KMS-11 (cell line): ENCODE measurements at regions not wholly inside any gene's neighbourhood (a gene's known extent, or its start where the extent isn't known, plus 50 kb on each side); places are given as distances from the start of the nearest gene placed in this dataset.

ENCODE experiments used
- H2AFZ ChIP-seq: fragments of 200-600 bp; sonication (generic); 2 replicates; pipeline ENCODE4 v1.6.1; 2016; ENCODE audit warnings: antibody characterized with exemption, mixed run types, low read depth
- H3K27ac ChIP-seq: fragments of 200-600 bp; sonication (generic); 2 replicates; pipeline ENCODE4 v1.6.1; 2016; ENCODE audit warnings: mild to moderate bottlenecking, mixed run types
- H3K27me3 ChIP-seq: fragments of 200-600 bp; sonication (generic); 2 replicates; pipeline ENCODE4 v1.6.1; 2017; ENCODE audit warnings: mild to moderate bottlenecking, low read depth, mixed run types, moderate library complexity; ENCODE audit not compliant: insufficient read depth
- H3K36me3 ChIP-seq: fragments of 200-600 bp; sonication (generic); 2 replicates; pipeline ENCODE4 v1.6.1; 2017; ENCODE audit warnings: mild to moderate bottlenecking, mixed run types; ENCODE audit not compliant: insufficient read depth
- H3K4me1 ChIP-seq: fragments of 200-600 bp; sonication (generic); 2 replicates; pipeline ENCODE4 v1.6.1; 2016; ENCODE audit warnings: mild to moderate bottlenecking, low read depth, mixed run types; ENCODE audit not compliant: poor library complexity, severe bottlenecking
- H3K4me2 ChIP-seq: fragments of 200-600 bp; sonication (generic); 2 replicates; pipeline ENCODE4 v1.7.0; 2016; ENCODE audit warnings: mild to moderate bottlenecking, mixed run types
- H3K4me3 ChIP-seq: fragments of 200-600 bp; sonication (generic); IDR thresholded peaks from 2 replicates; pipeline ENCODE4 v1.6.1; 2017; ENCODE audit warnings: low read depth, low read length, mixed read lengths; ENCODE audit not compliant: insufficient read depth
- H3K79me2 ChIP-seq: fragments of 200-600 bp; sonication (generic); 2 replicates; pipeline ENCODE4 v1.6.1; 2016; ENCODE audit warnings: low read depth, mixed run types; ENCODE audit not compliant: insufficient read depth
- H3K9ac ChIP-seq: fragments of 200-600 bp; sonication (generic); 2 replicates; pipeline ENCODE4 v1.6.1; 2016; ENCODE audit warnings: mild to moderate bottlenecking, mixed run types
- H4K20me1 ChIP-seq: fragments of 200-600 bp; sonication (generic); 2 replicates; pipeline ENCODE4 v1.6.1; 2016; ENCODE audit warnings: mild to moderate bottlenecking, mixed run types; ENCODE audit not compliant: insufficient read depth
- TF ChIP-seq, protein P1 (sequence below): fragments of 200-600 bp; sonication (generic); conservative IDR thresholded peaks from 2 replicates; pipeline ENCODE4 v1.6.1; 2017; ENCODE audit warnings: low read depth, mild to moderate bottlenecking, antibody characterized with exemption, low read length, moderate library complexity, mixed read lengths

DNA sequence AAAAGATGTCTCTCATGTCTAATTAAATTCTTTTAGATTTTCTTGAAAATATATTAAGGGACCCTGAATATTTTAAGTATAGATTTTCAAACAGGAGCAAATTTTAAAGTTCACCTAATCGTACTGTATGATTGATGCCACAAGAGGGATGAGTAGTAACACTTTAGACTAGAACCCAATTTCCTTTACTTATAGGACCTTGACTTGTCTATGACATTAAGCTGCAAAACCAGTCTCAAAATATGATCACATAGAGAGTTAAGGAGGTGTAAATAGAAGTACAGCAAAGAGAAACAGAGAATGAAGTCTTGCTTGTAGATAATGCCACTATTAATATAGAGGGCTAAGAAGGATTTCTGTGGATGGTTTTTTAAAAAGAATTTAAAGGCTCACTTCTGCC, 312.9 kb upstream of the PRR16 start:
- Histone ChIP-seq H3K4me2 (no peak overlapping the region), H4K20me1 (no peaks in the 10 kb centered on the region), H3K27ac (no peak overlapping the region), H3K4me1 (no peaks in the 10 kb centered on the region), H3K9ac (no peak overlapping the region), H3K36me3 (no peaks in the 10 kb centered on the region), H3K27me3 (no peaks in the 10 kb centered on the region), H2AFZ (no peak overlapping the region), H3K79me2 (no peaks in the 10 kb centered on the region), H3K4me3 (no peak overlapping the region)
- TF ChIP-seq, protein P1, sequence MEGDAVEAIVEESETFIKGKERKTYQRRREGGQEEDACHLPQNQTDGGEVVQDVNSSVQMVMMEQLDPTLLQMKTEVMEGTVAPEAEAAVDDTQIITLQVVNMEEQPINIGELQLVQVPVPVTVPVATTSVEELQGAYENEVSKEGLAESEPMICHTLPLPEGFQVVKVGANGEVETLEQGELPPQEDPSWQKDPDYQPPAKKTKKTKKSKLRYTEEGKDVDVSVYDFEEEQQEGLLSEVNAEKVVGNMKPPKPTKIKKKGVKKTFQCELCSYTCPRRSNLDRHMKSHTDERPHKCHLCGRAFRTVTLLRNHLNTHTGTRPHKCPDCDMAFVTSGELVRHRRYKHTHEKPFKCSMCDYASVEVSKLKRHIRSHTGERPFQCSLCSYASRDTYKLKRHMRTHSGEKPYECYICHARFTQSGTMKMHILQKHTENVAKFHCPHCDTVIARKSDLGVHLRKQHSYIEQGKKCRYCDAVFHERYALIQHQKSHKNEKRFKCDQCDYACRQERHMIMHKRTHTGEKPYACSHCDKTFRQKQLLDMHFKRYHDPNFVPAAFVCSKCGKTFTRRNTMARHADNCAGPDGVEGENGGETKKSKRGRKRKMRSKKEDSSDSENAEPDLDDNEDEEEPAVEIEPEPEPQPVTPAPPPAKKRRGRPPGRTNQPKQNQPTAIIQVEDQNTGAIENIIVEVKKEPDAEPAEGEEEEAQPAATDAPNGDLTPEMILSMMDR = no peak

DNA sequence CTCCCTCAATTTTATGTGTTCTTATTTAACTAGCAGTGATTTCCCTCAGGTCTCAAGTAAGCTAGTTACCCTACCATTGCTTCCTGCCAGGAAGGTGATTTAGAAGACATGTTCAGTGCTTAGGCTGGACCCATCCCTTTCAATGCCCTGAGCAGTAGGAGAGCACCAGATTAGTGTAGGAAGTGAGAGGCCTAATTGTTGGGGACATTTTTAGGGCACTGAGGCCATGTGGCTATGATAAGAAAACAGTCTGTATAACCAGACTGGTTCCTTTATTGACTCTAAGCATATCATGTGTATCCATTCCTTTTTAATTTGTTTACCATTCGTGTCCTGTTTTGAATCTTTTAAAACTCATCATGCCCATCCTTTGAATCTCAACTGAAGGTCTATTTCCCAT, 312.3 kb upstream of the PRR16 start:
- Histone ChIP-seq H3K27ac (no peak overlapping the region), H3K4me2 (no peak overlapping the region), H3K79me2 (no peaks in the 10 kb centered on the region), H2AFZ (no peak overlapping the region), H3K36me3 (no peaks in the 10 kb centered on the region), H3K4me3 (no peak overlapping the region), H4K20me1 (no peaks in the 10 kb centered on the region), H3K27me3 (no peaks in the 10 kb centered on the region), H3K4me1 (no peaks in the 10 kb centered on the region), H3K9ac (no peak overlapping the region)
- TF ChIP-seq, protein P1 = no peak

DNA sequence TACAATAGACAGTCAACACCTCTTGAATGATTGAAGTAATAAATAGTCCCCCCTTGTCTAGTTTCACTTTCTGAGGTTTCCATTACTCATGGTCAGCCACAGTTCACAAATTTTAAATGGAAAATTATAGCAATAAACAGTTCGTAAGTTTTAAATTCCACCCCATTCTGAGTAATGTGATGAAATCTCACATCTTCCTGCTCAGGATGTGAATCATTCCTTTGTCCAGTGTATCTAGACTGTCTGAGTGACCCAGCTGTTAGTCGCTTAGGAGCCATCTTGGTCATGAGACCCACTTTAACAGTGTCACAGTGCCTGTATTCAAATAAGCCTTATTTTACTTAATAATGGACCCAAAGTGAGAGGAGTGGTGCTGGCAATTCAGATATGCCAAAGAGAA, 311.6 kb upstream of the PRR16 start:
- no peaks in the 10 kb centered on the region for H3K36me3 ChIP-seq
- H3K4me3 ChIP-seq = no peak overlapping the region
- H3K9ac ChIP-seq = no peak overlapping the region
- no peaks in the 10 kb centered on the region for H3K4me1 ChIP-seq
- no peak overlapping the region for H3K27ac ChIP-seq
- no peaks in the 10 kb centered on the region for H3K27me3 ChIP-seq
- no peaks in the 10 kb centered on the region for H4K20me1 ChIP-seq
- H3K4me2 ChIP-seq = no peak overlapping the region
- TF ChIP-seq, protein P1 = no peak
- no peak overlapping the region for H2AFZ ChIP-seq
- H3K79me2 ChIP-seq = no peaks in the 10 kb centered on the region

DNA sequence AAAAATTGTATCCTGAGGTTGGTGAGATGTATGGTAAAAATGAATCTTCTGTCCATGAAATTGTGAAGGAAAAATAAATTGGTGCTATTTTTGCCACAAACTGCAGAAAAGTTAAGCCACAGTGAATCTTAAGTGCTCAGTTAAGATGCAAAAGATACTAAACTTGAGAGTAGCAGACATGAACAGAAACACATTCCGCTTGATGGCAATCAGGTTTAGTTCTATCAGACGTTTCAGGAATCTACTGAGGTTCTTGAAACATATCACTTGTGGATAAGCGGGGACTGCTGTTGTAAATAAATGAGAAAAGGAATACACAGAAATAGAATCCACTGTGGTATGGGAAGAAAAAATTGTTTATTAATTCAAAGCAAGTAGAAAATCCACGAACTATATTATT, 311.2 kb upstream of the PRR16 start:
- no peak overlapping the region for H3K4me3 ChIP-seq
- no peaks in the 10 kb centered on the region for H3K36me3 ChIP-seq
- H3K79me2 ChIP-seq = no peaks in the 10 kb centered on the region
- TF ChIP-seq, protein P1 = no peak
- no peak overlapping the region for H3K27ac ChIP-seq
- H3K4me2 ChIP-seq = no peak overlapping the region
- H3K27me3 ChIP-seq = no peaks in the 10 kb centered on the region
- no peaks in the 10 kb centered on the region for H4K20me1 ChIP-seq
- no peaks in the 10 kb centered on the region for H3K4me1 ChIP-seq
- no peak overlapping the region for H3K9ac ChIP-seq
- H2AFZ ChIP-seq = no peak overlapping the region

DNA sequence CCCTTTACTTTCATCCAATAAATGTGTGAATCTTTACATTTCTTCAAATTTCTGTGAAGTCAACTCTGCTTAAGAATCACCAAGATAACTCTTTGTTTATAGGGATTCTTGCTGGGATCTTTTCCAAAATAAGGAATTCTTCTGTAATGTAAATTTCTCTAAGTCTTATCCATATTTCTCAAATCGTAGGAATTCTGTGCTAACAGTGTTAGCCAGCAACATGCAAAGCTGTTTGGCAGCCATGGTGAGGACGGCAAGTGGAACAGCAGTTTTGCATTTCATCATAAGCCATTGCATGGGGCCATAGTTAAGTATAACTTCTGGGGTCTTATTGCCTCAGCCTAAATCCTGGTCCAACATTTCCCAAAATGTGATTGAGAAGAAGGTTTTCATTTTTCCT, 310.5 kb upstream of the PRR16 start:
- Histone ChIP-seq H3K79me2 (no peaks in the 10 kb centered on the region), H3K27ac (no peak overlapping the region), H3K9ac (no peak overlapping the region), H2AFZ (no peak overlapping the region), H3K4me1 (no peaks in the 10 kb centered on the region), H3K4me2 (no peak overlapping the region), H3K4me3 (no peak overlapping the region), H3K27me3 (no peaks in the 10 kb centered on the region), H4K20me1 (no peaks in the 10 kb centered on the region), H3K36me3 (no peaks in the 10 kb centered on the region)
- TF ChIP-seq, protein P1 = no peak
